A549 (cell line): ENCODE measurements at regions not wholly inside any gene's neighbourhood (a gene's known extent, or its start where the extent isn't known, plus 50 kb on each side); places are given as distances from the start of the nearest gene placed in this dataset.
"Not testable (repeated sequence)": the region's sequence is repeated elsewhere in the genome, so short reads cannot be mapped to it uniquely, and the experiment has no call there.

Source experiments
- ATAC-seq, 2 experiments: fragments of 200-7000 bp in 1 of 2; fragments of >200 bp in 1 of 2; cut with Nextera tagmentation in 1 of 2; cut with Tn5 transposase in 1 of 2; 3 replicates each; pipeline versions ENCODE4 v1.8.0 to v1.9.1; 2018 to 2020; ENCODE audit warnings: mild to moderate bottlenecking in 1 of 2, moderate library complexity in 1 of 2
- CTCF ChIA-PET: fragments of 300-600 bp; sonication (Branson Sonifier 250); formaldehyde crosslinking; extraction: SDS; loops from one replicate; lab custom pipeline; 2021; ENCODE audit warnings: antibody characterized with exemption, inconsistent platforms; lab: Yijun Ruan, JAX
- POLR2A ChIA-PET: fragments of 350-600 bp; formaldehyde crosslinking; extraction: SDS; loops from one replicate; lab custom pipeline; 2021; ENCODE audit warnings: antibody characterized with exemption, inconsistent platforms; lab: Yijun Ruan, JAX
- DNase-seq, 2 experiments: peaks; one replicate each; pipeline versions ENCODE4 v3.0.0 to v3.0.0-alpha.2; 2011 to 2016; ENCODE audit warnings: low read depth in 1 of 2, low spot score in 1 of 2
- FAIRE-seq: peaks from 2 replicates; lab custom pipeline; 2011; peaks lifted over from hg19 to GRCh38; lab: Jason Lieb, UNC
- H3K27ac ChIP-seq, 2 experiments: fragments of >200 bp; sonication (Bioruptor Twin); formaldehyde crosslinking; 3 replicates each; pipeline ENCODE4 v1.5.1; 2016 to 2017
- H3K4me1 ChIP-seq: fragments of >200 bp; sonication (Bioruptor Twin); formaldehyde crosslinking; 3 replicates; pipeline ENCODE4 v1.6.1; 2016
- H3K4me2 ChIP-seq: fragments of >200 bp; sonication (Bioruptor Twin); formaldehyde crosslinking; 3 replicates; pipeline ENCODE4 v1.6.1; 2016
- H3K4me3 ChIP-seq: fragments of >200 bp; sonication (Bioruptor Twin); formaldehyde crosslinking; 3 replicates; pipeline ENCODE4 v1.5.1; 2016
- H3K9me3 ChIP-seq: fragments of >200 bp; sonication (Bioruptor Twin); formaldehyde crosslinking; 3 replicates; pipeline ENCODE4 v1.6.1; 2016
- ATOH8 ChIP-seq: fragments of 250-450 bp; sonication (Bioruptor Pico); IDR thresholded peaks from 2 replicates; pipeline ENCODE4 v1.5.0; 2020; ENCODE audit warnings: low read depth, mild to moderate bottlenecking, moderate library complexity
- BCL3 ChIP-seq: fragments of >200 bp; sonication (Bioruptor Twin); formaldehyde crosslinking; IDR thresholded peaks from 3 replicates; pipeline ENCODE4 v1.6.1; 2016
- BHLHE40 ChIP-seq: IDR thresholded peaks from 2 replicates; pipeline ENCODE4 v1.6.1; 2012; ENCODE audit warnings: low read depth, low read length, inconsistent platforms
- CBX8 ChIP-seq: fragments of 200-600 bp; sonication (generic); IDR thresholded peaks from 2 replicates; pipeline ENCODE4 v1.6.1; 2016
- CEBPB ChIP-seq, 2 experiments: fragments of >200 bp in 1 of 2; sonication (Bioruptor Twin) in 1 of 2; formaldehyde crosslinking in 1 of 2; IDR thresholded peaks; 2 replicates each; pipeline ENCODE4 v1.6.1; 2012 to 2016
- EHMT2 ChIP-seq: fragments of 200-600 bp; sonication (generic); IDR thresholded peaks from 2 replicates; pipeline ENCODE4 v1.6.1; 2016; ENCODE audit warnings: antibody characterized with exemption, low read depth, mild to moderate bottlenecking, moderate library complexity
- ELK1 ChIP-seq: fragments of 150-350 bp; IDR thresholded peaks from 2 replicates; pipeline ENCODE4 v1.6.1; 2014; ENCODE audit warnings: low read depth, mild to moderate bottlenecking, low read length
- ESRRA ChIP-seq: fragments of 150-350 bp; IDR thresholded peaks from 2 replicates; pipeline ENCODE4 v1.6.1; 2014; ENCODE audit warnings: mild to moderate bottlenecking, low read length, borderline replicate concordance
- FOSL2 ChIP-seq, 2 experiments: fragments of 450-650 bp in 1 of 2; fragments of >200 bp in 1 of 2; sonication (Bioruptor Twin) in 1 of 2; formaldehyde crosslinking; IDR thresholded peaks; 2 replicates each; pipeline versions ENCODE4 v1.5.0 to v1.6.1; 2016 to 2020; ENCODE audit warnings: mild to moderate bottlenecking in 1 of 2, moderate library complexity in 1 of 2
- HDAC2 ChIP-seq: fragments of 200-600 bp; sonication (generic); IDR thresholded peaks from 2 replicates; pipeline ENCODE4 v1.6.1; 2016
- HOXA7 ChIP-seq: fragments of 250-450 bp; sonication (Bioruptor Pico); IDR thresholded peaks from 2 replicates; pipeline ENCODE4 v1.5.0; 2020; ENCODE audit warnings: mild to moderate bottlenecking, moderate library complexity
- JUN ChIP-seq, 2 experiments: fragments of >200 bp; sonication (Bioruptor Twin); formaldehyde crosslinking; IDR thresholded peaks; 2 replicates in 1 of 2; 3 replicates in 1 of 2; pipeline ENCODE4 v1.6.1; 2016 to 2017
- KDM1A ChIP-seq: fragments of 200-600 bp; sonication (generic); IDR thresholded peaks from 2 replicates; pipeline ENCODE4 v1.6.1; 2016; ENCODE audit warnings: low read depth, mild to moderate bottlenecking
- KDM5A ChIP-seq: fragments of 200-600 bp; sonication (generic); IDR thresholded peaks from 2 replicates; pipeline ENCODE4 v1.6.1; 2016; ENCODE audit warnings: antibody characterized with exemption, mild to moderate bottlenecking
- MYC ChIP-seq: IDR thresholded peaks from 2 replicates; pipeline ENCODE4 v1.6.1; 2012; ENCODE audit warnings: mild to moderate bottlenecking, inconsistent platforms, low read length, improper control_type of control experiment, borderline replicate concordance
- NPAS2 ChIP-seq: fragments of 250-450 bp; sonication (Bioruptor Pico); IDR thresholded peaks from 2 replicates; pipeline ENCODE4 v1.8.0; 2022; ENCODE audit warnings: mild to moderate bottlenecking, moderate library complexity, borderline replicate concordance
- NR3C1 ChIP-seq: fragments of >200 bp; sonication (Bioruptor Twin); formaldehyde crosslinking; IDR thresholded peaks from 3 replicates; pipeline ENCODE4 v1.6.1; 2017
- PHF8 ChIP-seq: fragments of 200-600 bp; sonication (generic); IDR thresholded peaks from 2 replicates; pipeline ENCODE4 v1.6.1; 2016; ENCODE audit warnings: low read depth, mild to moderate bottlenecking, antibody characterized with exemption, moderate library complexity, borderline replicate concordance
- REST ChIP-seq: fragments of 200-600 bp; sonication (generic); IDR thresholded peaks from 2 replicates; pipeline ENCODE4 v1.6.1; 2016; ENCODE audit warnings: antibody characterized with exemption, mild to moderate bottlenecking, moderate library complexity
- RFX5 ChIP-seq: fragments of 450-650 bp; IDR thresholded peaks from 2 replicates; pipeline ENCODE4 v1.7.1; 2014; ENCODE audit warnings: antibody characterized with exemption, mild to moderate bottlenecking, moderate library complexity
- TP53 ChIP-seq: fragments of 250-450 bp; sonication (Bioruptor Pico); IDR thresholded peaks from 2 replicates; pipeline ENCODE4 v1.5.0; 2021; ENCODE audit warnings: mild to moderate bottlenecking, moderate library complexity
- USF2 ChIP-seq: fragments of 450-650 bp; IDR thresholded peaks from 2 replicates; pipeline ENCODE4 v1.6.1; 2014; ENCODE audit warnings: antibody characterized with exemption
- ZFP36 ChIP-seq: fragments of 450-650 bp; IDR thresholded peaks from 2 replicates; pipeline ENCODE4 v1.6.1; 2014; ENCODE audit warnings: borderline replicate concordance; ENCODE audit not compliant: partially characterized antibody
- WGBS: methylation state at CpG from one replicate; pipeline ENCODE4 v1.1.6; 2017; ENCODE audit errors: missing lambda C conversion rate; 5-methylcytosine and 5-hydroxymethylcytosine counted together

GRCh38 chr2:167784084-167784425 is 463.3 kb downstream of the STK39 start:
- ChIA-PET POLR2A (no interaction called here), CTCF (no interaction called here)
- TF ChIP-seq BCL3: no peak
- no peak for TF ChIP-seq ZFP36
- no peak for TF ChIP-seq ATOH8
- TF ChIP-seq JUN (IDR thresholded peaks at IDR 0.05): no peak
- TF ChIP-seq NR3C1: no peak
- TF ChIP-seq FOSL2 (IDR thresholded peaks at IDR 0.05): no peak
- TF ChIP-seq FOSL2 (CRISPR knock-in tag; IDR thresholded peaks at IDR 0.05): no peak
- no peak overlapping the region for H3K27ac ChIP-seq
- H3K4me1 ChIP-seq: no peaks in the 10 kb centered on the region
- H3K4me2 ChIP-seq: no peak overlapping the region
- no peak overlapping the region for H3K4me3 ChIP-seq
- no peaks in the 10 kb centered on the region for H3K9me3 ChIP-seq
- DNase-seq (no peak), FAIRE-seq (no peak), ATAC-seq (no peak)
- WGBS: 21% methylated on average over 3 of the region's 3 CpGs

GRCh38 chr2:167783261-167784083 is 463.9 kb downstream of the STK39 start:
- TF ChIP-seq BCL3 (no peak), KDM1A (no peak), CEBPB (IDR thresholded peaks at IDR 0.05) (no peak), PHF8 (no peak), MYC (no peak), ATOH8 (no peak), NR3C1 (no peak), HOXA7 (CRISPR knock-in tag) (no peak), TP53 (CRISPR knock-in tag) (no peak), NPAS2 (CRISPR knock-in tag) (no peak), BHLHE40 (no peak), REST (no peak), CBX8 (no peak), EHMT2 (no peak), KDM5A (no peak), USF2 (no peak), RFX5 (no peak), HDAC2 (no peak), ESRRA (no peak), ELK1 (no peak)
- TF ChIP-seq, all 56 proteins: peak for 0
- no peak for ATAC-seq
- DNase-seq: no peak
- ChIA-PET CTCF (interaction anchor here (0.6 kb wide), 1 partner anchor 346 kb away, joined by 3 read pairs; no protein-coding TSS in a partner anchor), POLR2A (no interaction called here)
- 7% methylated on average over 5 of the region's 5 CpGs for WGBS
- Histone ChIP-seq H3K27ac (no peak overlapping the region), H3K9me3 (no peaks in the 10 kb centered on the region), H3K4me2 (no peak overlapping the region), H3K4me1 (no peaks in the 10 kb centered on the region), H3K4me3 (no peak overlapping the region)
- no peak for FAIRE-seq

- H3K4me3 ChIP-seq, POLR2A ChIA-PET, H3K4me2 ChIP-seq, H3K4me1 ChIP-seq, ATAC-seq, H3K27ac ChIP-seq, H3K9me3 ChIP-seq, FAIRE-seq, DNase-seq, CTCF ChIA-PET: not testable (repeated sequence)
- 38% methylated on average over 8 of the region's 8 CpGs for WGBS
Observed at GRCh38 chr2:167781629-167782028, 465.8 kb downstream of the STK39 start.
